Hindlimb muscle (tissue), 1 donor: ENCODE measurements at regions not wholly inside any gene's neighbourhood (a gene's known extent, or its start where the extent isn't known, plus 50 kb on each side); places are given as distances from the start of the nearest gene placed in this dataset.
"Not testable (repeated sequence)": the region's sequence is repeated elsewhere in the genome, so short reads cannot be mapped to it uniquely, and the experiment has no call there.

Experiments
- DNase-seq: peaks from one replicate; pipeline ENCODE4 v3.0.0-alpha.2; 2013

DNA sequence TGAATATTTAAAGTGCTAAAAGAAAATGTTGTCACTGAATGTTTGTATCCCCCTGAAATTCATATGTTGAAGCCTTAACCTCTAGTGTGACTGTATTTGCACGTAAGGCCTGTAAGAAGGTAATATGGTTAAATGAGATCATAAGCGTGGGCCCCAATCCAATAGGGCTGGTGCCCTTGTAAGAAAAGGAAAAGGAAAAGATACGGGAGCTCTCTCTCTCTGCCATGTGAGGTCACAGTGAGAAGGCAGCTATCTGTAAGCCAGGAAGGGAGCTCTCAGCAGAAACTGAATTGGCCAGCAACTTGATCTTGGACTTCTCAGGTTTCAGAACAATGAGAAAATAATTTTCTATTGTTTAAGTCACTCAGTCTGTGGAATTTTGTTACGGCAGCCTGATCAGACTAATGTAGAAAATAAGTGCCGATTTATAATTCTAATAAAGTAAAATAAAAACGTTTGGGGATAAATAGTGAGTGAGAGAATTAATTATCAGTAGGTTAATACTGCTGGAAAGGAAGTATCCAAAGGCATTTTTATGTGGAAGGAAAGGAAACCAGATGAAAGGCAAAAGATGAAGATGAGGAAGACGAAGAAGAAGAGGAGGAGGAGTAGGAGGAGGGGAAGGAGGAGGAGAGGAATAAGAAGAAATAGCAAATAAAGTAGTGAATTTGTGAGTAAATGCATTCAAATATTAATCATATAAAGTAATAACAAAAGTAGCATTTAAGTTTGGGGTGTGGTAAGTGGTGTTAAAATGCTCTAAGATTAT is 188.5 kb upstream of the KRR1 start:
- DNase-seq: no peak

DNA sequence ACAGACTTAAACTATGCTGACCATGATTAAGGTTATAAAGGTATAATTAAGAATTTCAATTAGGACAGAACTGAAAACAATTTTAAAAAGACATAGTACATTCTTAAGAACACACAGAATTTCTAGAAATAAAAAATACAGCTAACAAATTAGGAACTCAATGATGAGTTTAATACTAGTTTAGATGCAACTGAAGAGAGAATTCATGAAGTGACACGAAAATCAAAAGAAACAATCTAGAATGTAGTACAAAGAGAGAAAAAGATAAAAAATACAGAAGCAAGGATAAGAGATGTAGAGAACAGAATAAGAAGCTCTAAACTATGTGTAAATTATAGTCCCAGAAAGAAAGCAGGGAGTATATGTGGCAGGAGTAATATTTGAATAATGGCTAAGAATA is 187.8 kb upstream of the KRR1 start:
- no peak for DNase-seq

DNA sequence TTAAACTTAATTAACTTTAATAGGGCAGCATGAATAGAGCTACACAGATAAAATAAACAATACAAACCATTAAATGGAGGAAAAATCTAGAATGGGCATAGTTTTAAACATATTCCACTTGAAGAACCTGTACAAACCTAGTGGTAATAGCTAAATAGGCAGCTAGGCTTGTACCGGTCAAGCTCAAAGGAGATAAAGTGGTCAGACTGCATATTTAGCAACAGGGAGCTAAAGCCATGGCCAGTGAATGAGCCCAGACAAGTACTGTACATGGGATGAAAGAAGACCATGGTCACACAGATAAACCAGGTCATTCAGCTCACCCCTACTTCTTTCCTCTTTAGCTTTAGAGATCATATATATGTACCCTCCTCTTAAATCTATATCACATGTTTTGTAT is 186.6 kb upstream of the KRR1 start:
- DNase-seq: no peak

DNA sequence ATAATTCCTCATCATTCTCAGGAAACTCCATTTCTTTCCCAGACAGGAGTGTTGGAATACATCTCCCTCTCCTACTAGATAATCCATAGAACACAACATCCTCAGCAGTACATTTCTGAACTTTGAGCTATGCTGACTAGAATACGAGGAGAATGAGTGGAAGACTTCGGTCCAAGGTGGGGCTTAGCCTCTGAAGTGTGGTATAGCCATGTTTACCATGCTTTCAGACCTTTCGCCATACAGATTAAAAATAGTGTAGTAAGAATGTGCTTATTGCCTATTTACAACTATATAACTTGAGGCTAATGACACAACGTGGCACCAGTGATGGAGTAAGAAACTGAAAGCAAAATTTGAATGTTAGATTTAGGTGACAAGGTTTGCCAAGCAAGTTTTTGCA is 184.5 kb upstream of the KRR1 start:
- DNase-seq: no peak

DNA sequence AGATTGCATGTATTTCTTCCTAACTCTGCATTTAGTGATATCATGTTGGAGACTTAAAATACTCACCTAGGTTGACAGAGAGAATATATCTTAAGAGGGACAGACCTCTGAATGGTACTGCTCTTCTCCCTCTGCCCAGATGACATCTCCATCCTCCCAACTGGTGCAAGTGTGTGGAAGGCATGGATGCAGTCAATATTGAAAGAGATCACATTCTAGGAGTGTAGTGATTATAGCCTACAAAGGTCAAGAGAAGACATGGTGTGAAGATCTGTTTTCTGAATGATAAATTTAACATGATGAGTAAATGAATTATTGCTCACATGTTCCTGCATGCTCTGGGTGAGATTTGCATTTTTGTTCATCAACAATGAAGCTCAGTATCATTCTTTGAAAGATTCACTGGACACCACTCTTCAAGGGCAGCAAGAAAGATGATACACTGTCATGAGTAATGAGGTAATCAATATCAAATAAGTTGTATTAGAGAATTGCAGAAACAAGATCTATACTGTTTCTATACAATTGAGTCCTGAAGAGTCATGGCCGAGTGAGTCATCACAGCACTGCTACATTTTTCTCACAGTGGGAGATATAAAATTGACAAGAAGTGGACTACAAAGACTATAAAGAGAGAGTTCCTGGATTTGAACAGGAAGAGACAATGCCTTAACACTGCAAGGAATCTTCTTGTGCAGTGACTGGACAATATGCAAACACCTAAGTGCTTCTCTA is 183.3 kb upstream of the KRR1 start:
- no peak for DNase-seq

DNA sequence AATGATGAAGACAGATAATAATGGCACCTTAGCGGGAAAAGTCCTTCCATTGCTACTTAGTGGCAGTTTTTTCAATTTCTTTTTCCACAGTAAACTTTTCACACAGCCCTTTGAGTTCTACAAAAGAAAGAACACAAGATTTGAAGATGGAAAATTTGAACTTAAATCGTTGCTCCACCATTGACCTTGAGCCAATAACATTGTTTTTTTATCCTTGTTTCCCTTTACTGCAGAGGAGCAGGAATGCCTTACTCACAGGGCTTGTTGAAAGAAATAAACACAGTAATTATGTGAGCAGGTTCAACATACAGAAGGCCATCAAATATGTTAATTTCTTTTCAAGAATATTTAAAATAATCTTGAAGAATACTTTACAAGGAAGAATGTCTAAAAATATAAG is 181.5 kb upstream of the KRR1 start:
- DNase-seq: no peak

DNA sequence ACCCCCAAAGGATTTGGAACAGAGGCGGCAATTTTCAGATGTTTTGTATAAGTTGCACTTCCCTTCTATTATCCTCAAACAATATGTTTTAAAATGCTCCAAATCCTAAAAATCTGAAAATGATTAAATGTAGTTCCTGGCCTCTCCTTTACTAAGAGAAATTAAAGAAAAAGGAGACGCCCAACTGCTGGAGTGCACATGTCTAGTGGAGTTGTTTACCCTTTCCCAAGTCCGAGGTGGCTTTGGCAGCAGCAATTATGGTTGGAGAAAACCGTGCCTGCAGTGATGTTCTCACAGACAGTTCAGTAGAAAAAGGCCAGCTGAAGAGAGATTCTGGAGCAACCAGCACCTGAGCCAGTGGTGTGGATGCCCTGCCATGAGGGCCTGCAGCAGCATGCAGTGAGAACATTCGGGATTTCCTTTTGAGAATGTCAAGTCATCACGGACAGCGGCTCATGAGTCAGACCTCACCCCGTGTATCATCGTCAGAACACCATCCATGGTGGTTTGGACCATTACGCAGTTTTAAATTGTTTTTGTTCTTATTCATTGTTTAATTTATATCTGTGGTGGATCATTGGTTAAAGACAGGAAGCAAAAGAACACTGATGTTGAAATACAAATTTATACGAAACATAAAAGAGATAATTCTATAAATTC is 179.0 kb upstream of the KRR1 start:
- DNase-seq: no peak

DNA sequence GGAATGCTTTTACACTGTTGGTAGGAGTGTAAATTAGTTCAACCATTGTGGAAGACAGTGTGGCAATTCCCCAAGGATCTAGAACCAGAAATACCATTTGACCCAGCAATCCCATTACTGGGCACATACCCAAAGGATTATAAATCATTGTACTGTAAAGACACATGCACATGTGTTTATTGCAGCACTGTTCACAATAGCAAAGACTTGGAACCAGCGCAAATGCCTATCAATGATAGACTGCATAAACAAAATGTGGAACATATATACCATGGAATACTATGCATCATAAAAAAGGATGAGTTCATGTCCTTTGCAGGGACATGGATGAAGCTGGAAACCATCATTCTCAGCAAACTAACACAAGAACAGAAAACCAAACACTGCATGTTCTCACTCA is 174.8 kb upstream of the KRR1 start:
- DNase-seq: not testable (repeated sequence)

DNA sequence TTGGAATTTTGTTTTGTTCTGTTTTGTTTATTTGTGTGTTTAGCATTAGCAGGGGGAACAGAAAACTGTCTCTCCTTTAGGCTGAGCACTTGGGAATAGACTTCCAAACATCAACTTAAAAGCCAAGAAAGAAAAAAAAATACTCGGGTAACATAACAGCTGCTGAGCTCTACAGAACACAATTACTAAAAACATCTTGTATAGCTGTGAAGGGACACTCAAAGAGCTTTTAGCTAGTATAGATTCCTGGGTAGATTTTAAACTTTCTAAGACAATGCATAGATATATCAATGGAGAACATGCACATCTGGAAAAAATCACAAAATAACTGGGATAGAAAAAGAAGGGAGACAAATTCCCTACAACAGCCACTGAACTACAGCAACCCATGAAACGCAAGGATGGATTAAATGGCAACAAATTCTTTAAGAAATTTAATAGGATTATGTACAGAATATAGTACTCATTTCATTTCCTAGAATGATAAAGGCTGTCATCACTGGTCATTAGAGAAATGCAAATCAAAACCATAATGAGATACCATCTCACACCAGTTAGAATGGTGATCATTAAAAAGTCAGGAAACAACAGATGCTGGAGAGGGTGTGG is 174.3 kb upstream of the KRR1 start:
- DNase-seq: no peak

DNA sequence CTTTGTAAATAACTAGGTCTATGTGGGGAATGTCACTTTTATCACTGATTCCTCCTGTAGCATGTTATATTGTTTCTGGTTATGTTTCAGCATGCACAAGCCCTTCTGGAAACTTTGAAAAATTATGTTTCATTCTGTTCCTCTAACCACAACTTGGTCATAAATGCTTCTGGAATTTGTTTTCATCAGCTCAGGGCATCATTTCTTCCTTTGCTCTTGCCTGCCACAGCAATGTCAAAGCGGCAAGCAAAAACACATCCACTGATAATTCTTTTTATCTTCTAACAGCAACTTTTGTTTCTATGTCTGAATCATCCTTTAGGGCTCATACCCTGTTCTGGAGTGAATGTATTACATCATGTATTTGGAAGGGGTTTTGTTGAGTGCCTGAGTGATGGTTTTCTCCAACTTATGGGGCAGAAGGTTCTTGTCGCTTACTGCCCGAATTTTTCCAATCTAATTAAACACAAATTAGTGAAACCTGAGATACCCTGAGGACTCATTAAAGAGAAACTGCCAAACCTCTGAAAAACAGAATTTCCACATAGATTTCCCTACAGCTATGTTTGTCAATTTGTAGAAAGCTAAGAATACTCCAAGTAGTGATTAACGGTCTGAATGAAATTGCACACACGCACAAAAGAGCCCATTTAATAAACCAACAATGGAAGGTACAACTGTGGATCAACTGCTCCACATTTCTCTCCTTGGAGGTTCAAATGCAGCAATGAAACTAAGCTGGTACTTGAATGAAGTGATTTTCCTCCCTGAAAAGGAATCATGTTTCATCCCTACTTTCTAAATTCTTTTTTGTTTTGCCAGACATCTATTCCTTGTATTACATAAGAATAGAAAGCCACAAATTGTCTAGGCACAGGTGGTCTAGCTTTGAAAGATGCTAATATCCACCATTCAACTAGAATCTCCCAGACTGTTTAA is 173.5 kb upstream of the KRR1 start:
- no peak for DNase-seq

DNA sequence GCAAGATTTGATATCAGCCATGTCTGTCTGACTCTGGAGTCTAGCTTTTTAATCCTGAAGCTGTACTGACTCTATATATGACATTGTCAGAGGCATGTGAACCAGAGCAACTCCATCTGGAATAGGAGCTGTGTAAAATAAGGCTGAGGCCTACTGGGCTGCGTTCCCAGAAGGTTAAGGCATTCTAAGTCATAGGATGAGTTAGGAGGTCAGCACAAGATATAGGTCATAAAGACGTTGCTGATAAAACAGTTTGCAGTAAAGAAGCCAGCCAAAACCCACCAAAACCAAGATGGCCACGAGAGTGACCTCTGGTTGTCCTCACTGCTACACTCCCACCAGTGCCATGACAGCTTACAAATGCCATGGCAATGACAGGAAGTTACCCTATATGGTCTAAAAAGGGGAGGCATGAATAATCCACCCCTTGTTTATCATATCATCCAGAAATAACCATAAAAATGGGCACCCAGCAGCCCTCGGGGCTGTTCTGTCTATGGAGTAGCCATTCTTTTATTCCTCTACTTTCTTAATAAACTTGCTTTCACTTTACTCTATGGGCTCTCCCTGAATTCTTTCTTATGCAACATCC is 172.7 kb upstream of the KRR1 start:
- DNase-seq: not testable (repeated sequence)

DNA sequence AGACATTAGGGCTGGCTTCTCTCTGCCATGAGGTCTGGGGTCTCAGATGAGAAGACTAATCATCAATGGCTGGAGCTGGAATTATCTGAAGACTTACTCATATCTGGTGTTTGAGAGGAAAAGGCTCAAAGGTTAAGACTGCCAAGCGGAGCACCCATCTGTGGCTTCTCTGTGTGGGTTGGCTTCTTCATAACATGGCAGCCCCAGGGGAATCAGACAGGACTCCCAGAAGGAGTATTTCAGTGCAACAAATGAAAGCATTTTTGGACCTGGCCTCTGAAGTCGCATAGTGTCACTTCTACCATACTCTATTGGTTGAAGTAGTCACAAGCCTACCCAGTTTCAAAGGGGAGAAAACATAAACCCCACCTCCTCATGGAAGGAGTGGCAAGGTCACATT is 171.8 kb upstream of the KRR1 start:
- DNase-seq: no peak

DNA sequence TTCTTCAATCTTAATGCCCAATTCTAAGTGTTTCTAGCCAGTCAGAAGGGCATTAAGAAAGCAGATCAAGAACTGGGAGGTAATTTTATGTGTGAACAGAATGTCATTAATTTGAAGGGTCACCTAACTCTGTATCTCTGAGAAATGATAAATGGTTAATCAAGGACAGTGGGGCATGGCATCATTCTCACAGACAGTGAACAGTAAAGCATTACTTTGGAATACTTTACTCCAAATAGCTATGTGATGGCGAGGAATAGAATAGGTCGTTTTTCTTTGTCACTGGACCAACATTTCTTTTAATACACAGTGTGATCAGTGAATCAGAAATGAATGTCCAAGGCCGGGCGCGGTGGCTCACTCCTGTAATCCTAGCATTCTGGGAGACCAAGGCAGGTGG is 166.1 kb upstream of the KRR1 start:
- no peak for DNase-seq

DNA sequence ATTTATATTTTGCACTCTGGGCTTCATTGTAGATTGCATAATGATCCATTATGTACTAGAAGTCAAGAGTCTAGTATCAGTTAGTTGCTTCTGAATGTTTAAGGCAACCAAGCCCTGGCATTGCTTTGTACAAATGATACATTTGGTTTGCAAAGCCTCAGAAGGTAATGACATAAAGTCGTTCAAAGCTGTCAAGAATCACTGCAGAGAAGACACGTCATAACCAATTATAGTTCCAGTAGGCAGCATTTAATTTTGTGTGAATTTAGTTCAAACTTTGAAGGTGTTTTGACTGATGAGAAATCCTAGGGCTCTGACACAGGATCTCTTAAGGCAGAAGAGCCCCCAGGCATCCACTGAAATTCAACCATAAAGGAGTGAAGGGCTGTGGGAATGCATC is 163.0 kb upstream of the KRR1 start:
- DNase-seq: no peak

DNA sequence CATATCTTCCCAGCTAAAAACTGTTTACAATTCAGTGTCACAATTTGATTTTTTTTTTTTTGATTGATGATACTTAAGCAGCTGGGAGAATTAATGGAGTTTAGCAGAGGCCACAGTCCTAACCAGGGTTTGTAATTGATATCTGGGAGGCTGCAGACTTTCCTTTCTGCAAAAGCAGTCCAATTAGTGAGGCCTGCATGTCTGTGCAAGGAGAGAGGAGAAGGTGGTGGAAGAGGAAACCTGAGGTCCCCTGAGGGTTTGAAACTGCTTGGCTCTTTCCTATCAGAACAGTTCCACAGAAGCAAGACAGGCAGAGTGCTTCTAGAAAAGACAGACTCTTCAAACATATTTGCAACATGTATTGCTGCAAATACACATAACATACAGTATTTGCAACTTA is 160.8 kb upstream of the KRR1 start:
- DNase-seq: no peak

DNA sequence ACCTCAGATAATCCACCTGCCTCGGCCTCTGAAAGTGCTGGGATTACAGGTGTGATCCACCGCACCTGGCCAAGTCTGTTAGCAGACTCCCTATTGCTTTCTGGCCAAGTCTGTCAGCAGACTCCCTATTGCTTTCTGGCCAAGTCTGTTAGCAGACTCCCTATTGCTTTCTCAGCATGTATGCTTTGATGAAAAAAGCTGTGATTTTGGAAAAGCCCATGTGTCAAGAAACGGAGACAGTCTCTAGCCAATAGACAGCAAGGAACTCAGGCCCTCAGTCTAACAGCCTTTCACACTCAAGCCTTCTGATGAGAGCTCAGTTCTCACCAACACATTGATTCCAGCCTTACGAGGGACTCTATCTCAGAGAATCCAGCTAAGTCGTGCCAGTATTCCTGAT is 158.8 kb upstream of the KRR1 start:
- no peak for DNase-seq

DNA sequence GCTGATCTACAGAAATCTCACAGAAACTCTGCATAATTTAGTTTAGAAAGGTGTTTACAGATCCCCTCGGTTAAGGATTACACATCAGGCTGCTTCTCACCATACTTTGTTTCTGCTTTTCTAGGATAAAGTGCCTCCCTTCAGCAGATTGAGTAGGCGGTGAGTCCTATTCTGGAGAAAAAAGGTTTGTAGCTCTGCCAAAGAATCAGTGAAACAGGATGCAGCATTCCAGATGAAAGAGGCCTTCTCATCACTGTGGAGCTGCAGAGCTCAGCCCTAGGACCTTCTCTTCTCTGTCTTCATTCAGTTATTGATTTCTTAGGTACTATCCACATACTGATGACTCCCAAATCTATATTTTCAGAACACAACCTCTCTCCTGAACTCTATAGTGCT is 155.5 kb upstream of the KRR1 start:
- no peak for DNase-seq

DNA sequence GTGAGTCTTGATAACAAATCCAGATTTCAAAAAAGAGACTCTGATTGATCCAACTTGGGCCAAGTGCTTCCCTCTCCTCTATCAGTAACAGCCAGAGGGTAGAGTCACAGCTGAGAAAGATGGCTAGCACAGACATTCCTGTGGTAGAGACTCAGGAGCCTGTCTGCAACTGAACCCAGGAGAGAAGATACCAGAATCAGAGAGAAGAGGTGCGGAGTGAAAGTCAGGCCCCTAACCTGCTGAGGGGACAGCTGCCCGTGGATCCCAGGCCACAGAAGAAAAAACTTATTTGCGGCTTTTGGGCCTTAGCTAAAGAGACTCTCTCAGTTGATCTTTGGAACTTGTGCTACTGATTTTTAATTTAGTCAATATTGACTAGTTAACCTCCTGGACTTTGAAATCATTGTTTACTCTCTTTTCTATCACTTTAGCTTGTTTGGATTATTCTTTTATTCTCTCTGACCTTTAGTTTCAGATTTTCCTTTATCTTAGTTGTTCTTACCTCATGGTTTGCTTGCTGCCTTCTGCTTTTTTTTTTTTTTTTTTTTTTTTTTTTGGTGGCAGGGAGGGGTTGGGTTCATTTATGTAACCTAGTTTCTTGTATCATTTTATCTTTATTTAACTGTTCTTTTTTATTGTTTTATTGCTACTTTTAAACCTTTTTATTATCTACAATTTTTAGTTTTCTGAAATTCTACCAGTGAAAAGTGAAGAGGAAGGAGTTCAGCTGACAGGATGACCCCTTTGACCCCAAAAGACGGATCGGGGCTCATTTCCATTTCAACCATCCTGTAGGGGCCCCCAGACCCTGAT is 154.9 kb upstream of the KRR1 start:
- no peak for DNase-seq

DNA sequence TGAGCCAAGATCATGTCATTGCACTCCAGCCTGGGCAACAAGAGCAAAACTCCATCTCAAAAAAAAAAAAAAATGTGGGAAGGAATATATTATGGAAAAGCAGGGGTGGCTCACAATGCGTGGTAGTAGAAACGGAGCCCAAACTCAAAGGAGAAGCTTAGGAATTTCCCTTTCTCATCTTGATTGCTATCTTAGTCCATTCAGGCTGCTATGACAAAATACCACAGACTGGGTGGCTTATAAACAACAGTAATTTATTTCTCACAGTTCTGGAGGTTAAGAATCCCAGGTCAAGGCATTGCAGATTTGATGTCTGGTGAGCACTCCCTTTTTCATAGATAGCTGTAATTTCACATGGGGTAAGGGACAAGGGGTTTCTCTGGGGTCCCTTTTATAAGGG is 153.8 kb upstream of the KRR1 start:
- no peak for DNase-seq

DNA sequence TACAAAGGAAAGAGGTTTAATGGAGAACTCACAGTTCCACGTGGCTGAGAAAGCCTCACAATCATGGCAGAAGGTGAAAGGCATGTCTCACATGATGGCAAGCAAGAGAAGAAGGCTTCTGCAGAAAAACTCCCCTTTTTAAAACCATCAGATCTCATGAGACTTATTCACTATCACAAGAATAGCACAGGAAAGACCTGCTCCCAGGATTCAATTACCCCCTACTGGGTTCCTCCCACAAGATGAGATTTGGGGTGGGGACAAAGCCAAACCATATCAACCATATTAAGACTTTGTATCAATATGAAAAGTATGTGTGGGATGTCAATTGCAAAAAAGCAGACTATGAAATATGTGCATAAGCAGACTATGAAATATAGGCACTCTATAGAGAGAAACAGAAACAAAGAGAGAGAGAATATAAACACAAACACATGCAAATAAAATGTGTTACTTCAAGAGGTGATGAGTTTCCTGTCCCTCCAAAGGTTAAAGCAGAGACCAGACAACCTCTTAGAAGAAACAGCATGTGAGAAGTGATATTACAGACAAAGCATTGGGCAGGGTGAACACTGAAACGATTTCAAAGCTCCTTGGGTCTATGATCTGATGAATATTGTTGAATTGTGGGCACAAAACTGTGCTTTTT is 151.2 kb upstream of the KRR1 start:
- no peak for DNase-seq
